HG03095 (cell line): ENCODE measurements at regions not wholly inside any gene's neighbourhood (a gene's known extent, or its start where the extent isn't known, plus 50 kb on each side); places are given as distances from the start of the nearest gene placed in this dataset.
"Not testable (repeated sequence)": the region's sequence is repeated elsewhere in the genome, so short reads cannot be mapped to it uniquely, and the experiment has no call there.

Source experiments
- ATAC-seq: cut with Tn5 transposase; IDR thresholded peaks from one replicate; pipeline ENCODE4 v1.9.1; 2021; ENCODE audit warnings: moderate library complexity; ENCODE audit not compliant: unreplicated experiment

GRCh38 chr13:103515410-103515809 is 449.2 kb upstream of the SLC10A2 start:
- ATAC-seq, result no peak

DNA sequence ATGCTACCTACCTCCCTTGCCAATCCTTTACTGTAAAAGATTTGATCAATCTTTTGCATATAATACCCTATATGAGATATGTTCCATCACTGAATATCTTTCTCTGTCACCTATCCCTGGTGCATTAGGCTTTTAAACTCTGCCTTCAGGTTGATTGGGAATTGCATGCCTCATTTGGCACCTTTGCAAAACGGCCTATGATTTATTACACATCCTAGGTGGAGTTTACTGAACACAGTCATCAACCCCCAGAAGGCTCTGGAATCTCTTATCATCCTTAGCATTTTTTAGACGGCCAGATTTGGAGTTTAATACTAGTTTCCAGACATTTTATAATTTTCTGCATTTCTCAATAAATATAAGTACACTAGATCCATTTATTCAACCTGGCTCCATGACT is 448.4 kb upstream of the SLC10A2 start:
- ATAC-seq, result no peak

- ATAC-seq, result no peak
These were observed 448.0 kb upstream of the SLC10A2 start for GRCh38 chr13:103514188-103514587.

GRCh38 chr13:103510007-103510535 is 443.9 kb upstream of the SLC10A2 start:
- no peak for ATAC-seq

GRCh38 chr13:103497404-103497803 is 431.2 kb upstream of the SLC10A2 start:
- no peak for ATAC-seq

- ATAC-seq, result no peak
These were observed 421.6 kb upstream of the SLC10A2 start for GRCh38 chr13:103487841-103488240.

GRCh38 chr13:103473081-103473480 is 406.9 kb upstream of the SLC10A2 start:
- ATAC-seq, result no peak

GRCh38 chr13:103471896-103472295 is 405.7 kb upstream of the SLC10A2 start:
- ATAC-seq, result no peak

- ATAC-seq, result no peak
These were observed 403.6 kb upstream of the SLC10A2 start for GRCh38 chr13:103469771-103470170.

DNA sequence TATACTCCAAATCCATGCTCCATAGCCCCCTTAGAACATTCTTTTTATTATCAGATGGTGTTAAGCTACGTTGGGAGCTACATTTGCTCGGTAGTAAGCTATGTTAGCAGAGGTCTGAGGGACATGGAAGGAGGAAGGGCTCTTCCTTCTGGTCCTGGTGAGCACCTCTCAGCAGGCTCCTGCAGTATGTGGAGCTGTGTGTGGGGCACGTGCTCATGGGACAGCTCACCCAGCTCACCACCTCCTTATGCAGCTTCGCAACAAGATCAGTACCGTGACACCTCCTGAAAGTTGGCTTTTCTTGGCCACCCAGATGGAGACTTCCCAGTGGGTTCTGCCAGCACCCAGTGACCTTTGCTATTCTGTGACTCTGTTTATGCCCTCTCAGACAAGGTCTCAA is 400.5 kb upstream of the SLC10A2 start:
- no peak for ATAC-seq

DNA sequence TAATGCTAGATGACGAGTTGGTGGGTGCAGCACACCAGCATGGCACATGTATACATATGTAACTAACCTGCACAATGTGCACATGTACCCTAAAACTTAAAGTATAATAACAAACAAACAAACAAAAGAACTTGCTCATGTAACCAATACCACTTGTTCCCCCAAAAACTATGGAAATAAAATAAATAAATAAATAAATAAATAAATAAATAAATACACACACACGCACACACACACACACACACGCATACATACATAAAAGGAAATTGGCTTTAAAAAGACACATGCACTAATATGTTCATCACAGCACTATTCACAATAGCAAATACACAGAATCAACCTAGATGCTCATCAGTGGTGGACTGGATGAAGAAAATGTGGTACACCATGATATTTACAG is 394.0 kb upstream of the SLC10A2 start:
- not testable (repeated sequence) for ATAC-seq

DNA sequence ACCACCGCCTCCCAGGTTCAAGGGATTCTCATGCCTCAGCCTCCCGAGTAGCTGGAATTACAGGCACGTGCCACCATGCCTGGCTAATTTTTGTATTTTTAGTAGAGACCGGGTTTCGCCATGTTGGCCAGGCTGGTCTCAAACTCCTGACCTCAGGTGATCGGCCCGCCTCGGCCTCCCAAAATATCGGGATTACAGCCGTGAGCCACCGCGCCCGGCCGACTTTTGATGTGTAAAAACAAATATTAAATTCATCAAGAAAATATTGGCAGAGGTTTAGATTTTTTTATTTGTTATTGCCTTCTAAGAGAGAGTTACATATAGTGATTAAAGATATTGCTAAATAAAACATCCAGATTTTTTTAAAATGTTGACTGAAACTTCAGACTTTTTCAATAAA is 390.8 kb upstream of the SLC10A2 start:
- ATAC-seq, result not testable (repeated sequence)

DNA sequence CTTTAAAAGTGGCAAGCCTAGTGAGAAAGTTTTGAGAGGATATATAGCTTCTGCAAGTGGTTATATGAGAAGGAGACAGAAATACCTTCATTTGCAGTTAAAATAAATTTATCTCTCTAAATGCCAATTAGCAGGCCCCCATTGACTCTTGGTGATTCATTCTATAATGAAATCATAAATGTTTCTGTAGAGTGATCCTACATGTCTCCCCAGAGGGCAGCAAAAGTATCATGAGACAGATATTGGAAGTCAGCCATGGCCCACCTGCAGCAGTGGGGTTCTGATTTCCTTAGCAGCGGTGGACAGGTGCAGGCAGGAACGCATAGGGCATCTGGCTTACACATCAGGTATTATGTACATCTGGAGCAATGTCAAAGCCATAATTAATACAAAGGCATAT is 385.4 kb upstream of the SLC10A2 start:
- ATAC-seq, result no peak

- no peak for ATAC-seq
These were observed 377.4 kb upstream of the SLC10A2 start for GRCh38 chr13:103443604-103444003.

DNA sequence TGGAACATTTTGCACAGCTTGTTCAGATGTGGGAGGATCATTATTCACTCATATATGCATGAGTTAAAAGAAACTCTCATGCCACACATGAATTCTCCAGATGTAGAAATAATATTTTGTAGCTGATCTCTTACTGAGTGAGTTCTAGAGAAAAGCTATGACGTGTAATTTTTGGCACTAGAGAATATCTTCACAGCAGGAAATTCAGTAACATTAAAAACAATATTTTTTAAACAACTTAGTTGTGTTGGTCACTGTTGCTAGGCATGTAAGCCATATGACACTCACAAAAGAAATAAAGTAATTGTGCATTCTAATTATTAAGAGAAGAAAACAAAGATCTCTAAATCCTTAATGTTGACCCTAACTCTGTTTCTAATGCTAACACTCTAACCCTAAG is 371.4 kb upstream of the SLC10A2 start:
- no peak for ATAC-seq

- ATAC-seq, result no peak
These were observed 369.9 kb upstream of the SLC10A2 start for GRCh38 chr13:103436057-103436654.

GRCh38 chr13:103431856-103432255 is 365.6 kb upstream of the SLC10A2 start:
- no peak for ATAC-seq

DNA sequence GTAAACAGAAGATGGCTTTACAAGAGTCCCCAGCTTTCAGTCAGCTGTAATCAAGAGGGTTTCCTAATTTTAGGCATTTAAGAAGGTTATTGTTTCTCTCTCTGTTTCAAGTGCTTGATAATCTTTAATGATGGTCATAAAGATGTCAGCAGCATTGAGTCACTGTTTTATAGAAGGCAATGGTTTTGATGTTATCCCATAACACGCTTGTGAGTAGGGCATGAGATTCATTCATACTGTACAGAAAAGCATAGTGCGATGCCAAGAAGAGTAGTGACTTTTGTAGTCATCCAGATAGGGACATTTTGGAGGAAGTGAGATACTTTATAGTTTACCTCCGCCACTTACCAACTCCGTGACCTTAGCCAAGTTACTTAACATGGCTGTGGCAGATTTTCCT is 364.2 kb upstream of the SLC10A2 start:
- ATAC-seq, result no peak

GRCh38 chr13:103410002-103410401 is 343.8 kb upstream of the SLC10A2 start:
- no peak for ATAC-seq

- ATAC-seq, result no peak
These were observed 340.8 kb upstream of the SLC10A2 start for GRCh38 chr13:103406967-103407366.

- no peak for ATAC-seq
These were observed 339.1 kb upstream of the SLC10A2 start for GRCh38 chr13:103405297-103405696.

DNA sequence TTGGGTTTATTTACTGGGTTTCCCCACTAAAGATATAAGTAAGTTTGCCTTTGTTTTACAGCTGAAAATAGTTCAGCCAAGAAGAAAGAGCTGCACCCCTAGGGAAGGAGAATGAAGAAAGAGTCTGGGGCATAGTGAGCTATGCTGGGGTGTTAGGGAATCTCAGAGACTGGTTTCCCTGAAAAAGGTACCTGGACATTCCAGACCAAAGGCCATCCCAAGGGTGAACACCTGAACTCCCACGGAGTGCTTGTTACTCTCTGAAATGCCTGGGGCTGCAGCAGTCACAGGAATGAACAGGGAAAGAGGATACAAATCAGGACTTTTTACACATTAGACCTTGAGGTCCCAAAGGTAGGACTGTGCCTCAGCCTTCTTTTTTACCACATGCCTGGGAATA is 337.6 kb upstream of the SLC10A2 start:
- ATAC-seq, result no peak

GRCh38 chr13:103403148-103403740 is 337.0 kb upstream of the SLC10A2 start:
- ATAC-seq, result no peak
